C4-2B (cell line): ENCODE measurements at regions not wholly inside any gene's neighbourhood (a gene's known extent, or its start where the extent isn't known, plus 50 kb on each side); places are given as distances from the start of the nearest gene placed in this dataset.

ENCODE experiments used
- H3K27ac ChIP-seq: fragments of 450-650 bp; 2 replicates; pipeline ENCODE4 v1.5.1; 2017
- CTCF ChIP-seq: fragments of 450-650 bp; conservative IDR thresholded peaks from 2 replicates; pipeline ENCODE4 v1.5.1; 2017; ENCODE audit warnings: mild to moderate bottlenecking
- ZFX ChIP-seq: fragments of 450-650 bp; IDR thresholded peaks from 2 replicates; pipeline ENCODE4 v1.6.1; 2017

GRCh38 chr6:122035173-122035572, 364.3 kb upstream of the HSF2 start:
- TF ChIP-seq ZFX = no peak
- TF ChIP-seq CTCF = no peak
- no peak overlapping the region for H3K27ac ChIP-seq

GRCh38 chr6:122040261-122040660, 359.2 kb upstream of the HSF2 start:
- H3K27ac ChIP-seq = no peak overlapping the region
- TF ChIP-seq ZFX = no peak
- TF ChIP-seq CTCF = no peak

- no peak overlapping the region for H3K27ac ChIP-seq
- TF ChIP-seq ZFX (no peak), CTCF (no peak)
Observed at GRCh38 chr6:122042380-122042779, 357.1 kb upstream of the HSF2 start.

GRCh38 chr6:122042960-122043735, 356.3 kb upstream of the HSF2 start:
- no peak overlapping the region for H3K27ac ChIP-seq
- TF ChIP-seq CTCF (no peak), ZFX (no peak)

GRCh38 chr6:122048570-122048969, 350.9 kb upstream of the HSF2 start:
- no peak overlapping the region for H3K27ac ChIP-seq
- TF ChIP-seq CTCF (no peak), ZFX (no peak)

- TF ChIP-seq CTCF (no peak), ZFX (no peak)
- no peak overlapping the region for H3K27ac ChIP-seq
Observed at GRCh38 chr6:122049341-122049740, 350.1 kb upstream of the HSF2 start.

- TF ChIP-seq ZFX = no peak
- no peak for TF ChIP-seq CTCF
- no peak overlapping the region for H3K27ac ChIP-seq
Observed at GRCh38 chr6:122050242-122050755, 349.2 kb upstream of the HSF2 start.
